Ammon's horn (tissue), 1 donor: ENCODE measurements at regions not wholly inside any gene's neighbourhood (a gene's known extent, or its start where the extent isn't known, plus 50 kb on each side); places are given as distances from the start of the nearest gene placed in this dataset.

Source experiments
- DNase-seq: peaks from one replicate; pipeline ENCODE4 v3.0.0-alpha.2; 2016; ENCODE audit warnings: low spot score

- DNase-seq: no peak
Measured at GRCh38 chr3:117184574-117184973, 475.0 kb downstream of the TUSC7 start.

- no peak for DNase-seq
Measured at GRCh38 chr3:117191245-117191644, 481.7 kb downstream of the TUSC7 start.

- no peak for DNase-seq
Measured at GRCh38 chr3:117192888-117193287, 483.3 kb downstream of the TUSC7 start.

- DNase-seq: no peak
Measured at GRCh38 chr3:117193390-117193789, 483.8 kb downstream of the TUSC7 start.

- no peak for DNase-seq
Measured at GRCh38 chr3:117195034-117195433, 485.5 kb downstream of the TUSC7 start.

GRCh38 chr3:117200962-117201361, 491.4 kb downstream of the TUSC7 start:
- DNase-seq: no peak

GRCh38 chr3:117201901-117202774, 492.6 kb downstream of the TUSC7 start:
- DNase-seq: no peak

GRCh38 chr3:117217355-117217754, 507.8 kb downstream of the TUSC7 start:
- no peak for DNase-seq

GRCh38 chr3:117217760-117218316, 508.3 kb downstream of the TUSC7 start:
- peak; percentile 33 for DNase-seq

- no peak for DNase-seq
Measured at GRCh38 chr3:117218641-117219048, 509.1 kb downstream of the TUSC7 start.

GRCh38 chr3:117219296-117219695, 509.7 kb downstream of the TUSC7 start:
- no peak for DNase-seq

- no peak for DNase-seq
Measured at GRCh38 chr3:117226932-117227331, 517.4 kb downstream of the TUSC7 start.

- DNase-seq: no peak
Measured at GRCh38 chr3:117228466-117228865, 518.9 kb downstream of the TUSC7 start.

GRCh38 chr3:117230924-117231323, 521.3 kb downstream of the TUSC7 start:
- no peak for DNase-seq

- peak; percentile 31 for DNase-seq
Measured at GRCh38 chr3:117234331-117234730, 524.8 kb downstream of the TUSC7 start.

- no peak for DNase-seq
Measured at GRCh38 chr3:117235304-117235703, 525.7 kb downstream of the TUSC7 start.

- DNase-seq: no peak
Measured at GRCh38 chr3:117238806-117239205, 529.2 kb downstream of the TUSC7 start.

- no peak for DNase-seq
Measured at GRCh38 chr3:117243657-117244056, 534.1 kb downstream of the TUSC7 start.

GRCh38 chr3:117246771-117247555, 537.4 kb downstream of the TUSC7 start:
- no peak for DNase-seq

GRCh38 chr3:117248153-117248552, 538.6 kb downstream of the TUSC7 start:
- no peak for DNase-seq

- no peak for DNase-seq
Measured at GRCh38 chr3:117252208-117252607, 542.6 kb downstream of the TUSC7 start.

- no peak for DNase-seq
Measured at GRCh38 chr3:117252651-117253050, 543.1 kb downstream of the TUSC7 start.

- DNase-seq: no peak
Measured at GRCh38 chr3:117253636-117254035, 544.1 kb downstream of the TUSC7 start.
